ENCODE measurements at regions not wholly inside any gene's neighbourhood (a gene's known extent, or its start where the extent isn't known, plus 50 kb on each side); places are given as distances from the start of the nearest gene placed in this dataset.

DNA sequence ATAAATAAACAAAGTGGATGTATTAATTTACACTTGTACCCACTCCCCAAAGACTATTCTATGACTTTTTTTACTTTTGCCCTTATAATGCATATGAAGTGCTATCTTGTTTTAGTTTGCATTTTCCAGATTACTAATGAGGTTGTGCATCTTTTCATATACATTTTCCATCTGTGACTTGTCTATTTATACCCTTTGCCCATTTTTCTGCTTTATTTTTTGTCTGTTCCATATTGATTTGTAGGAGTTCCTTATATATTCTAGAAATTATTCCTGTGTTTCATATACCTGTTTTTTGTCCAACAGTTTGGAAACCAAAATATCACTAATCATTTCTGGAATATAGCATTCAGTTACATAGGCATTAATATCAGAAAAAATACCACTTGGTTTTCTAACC lies 54.0 kb upstream of the SLC30A5 start:
- intact Hi-C loops (cut with DNase I; ENCODE audit: low total_unique reads), result no loop called here
- Histone ChIP-seq H3K27me3 (replicated peaks in 1 of 7) (no peaks in the 10 kb centered on the region), H3K9me3 (no peaks in the 10 kb centered on the region), H3K4me1 (peaks cover 0 to 10% (median 7%) of the 10 kb centered on the region in 6 donors), H3K36me3 (no peaks in the 10 kb centered on the region), H3K27ac (no peak overlapping the region), H3K4me3 (no peak overlapping the region)
- TF ChIP-seq, protein P1, sequence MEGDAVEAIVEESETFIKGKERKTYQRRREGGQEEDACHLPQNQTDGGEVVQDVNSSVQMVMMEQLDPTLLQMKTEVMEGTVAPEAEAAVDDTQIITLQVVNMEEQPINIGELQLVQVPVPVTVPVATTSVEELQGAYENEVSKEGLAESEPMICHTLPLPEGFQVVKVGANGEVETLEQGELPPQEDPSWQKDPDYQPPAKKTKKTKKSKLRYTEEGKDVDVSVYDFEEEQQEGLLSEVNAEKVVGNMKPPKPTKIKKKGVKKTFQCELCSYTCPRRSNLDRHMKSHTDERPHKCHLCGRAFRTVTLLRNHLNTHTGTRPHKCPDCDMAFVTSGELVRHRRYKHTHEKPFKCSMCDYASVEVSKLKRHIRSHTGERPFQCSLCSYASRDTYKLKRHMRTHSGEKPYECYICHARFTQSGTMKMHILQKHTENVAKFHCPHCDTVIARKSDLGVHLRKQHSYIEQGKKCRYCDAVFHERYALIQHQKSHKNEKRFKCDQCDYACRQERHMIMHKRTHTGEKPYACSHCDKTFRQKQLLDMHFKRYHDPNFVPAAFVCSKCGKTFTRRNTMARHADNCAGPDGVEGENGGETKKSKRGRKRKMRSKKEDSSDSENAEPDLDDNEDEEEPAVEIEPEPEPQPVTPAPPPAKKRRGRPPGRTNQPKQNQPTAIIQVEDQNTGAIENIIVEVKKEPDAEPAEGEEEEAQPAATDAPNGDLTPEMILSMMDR (IDR thresholded peaks at IDR 0.05 in 8 of 11, conservative IDR thresholded peaks at IDR 0.05 in 3 of 11), result no peak
- no peak for TF ChIP-seq POLR2AphosphoS5 (IDR thresholded peaks at IDR 0.05)
- TF ChIP-seq POLR2A (IDR thresholded peaks at IDR 0.05), result no peak
- DNase-seq, result no peak

- Histone ChIP-seq H3K9me3 (no peaks in the 10 kb centered on the region), H3K27ac (peak overlapping the region; percentile 59 to 87 (median 80)), H3K4me1 (peaks cover 0 to 10% (median 7%) of the 10 kb centered on the region in 6 donors), H3K27me3 (replicated peaks in 1 of 7) (no peaks in the 10 kb centered on the region), H3K4me3 (peak overlapping the region in 2 of 8 donors; percentile 28 to 65), H3K36me3 (no peaks in the 10 kb centered on the region)
- TF ChIP-seq POLR2AphosphoS5 (IDR thresholded peaks at IDR 0.05) (no peak), POLR2A (IDR thresholded peaks at IDR 0.05) (no peak)
- TF ChIP-seq, protein P1 (IDR thresholded peaks at IDR 0.05 in 8 of 11, conservative IDR thresholded peaks at IDR 0.05 in 3 of 11), result no peak
- intact Hi-C loops (cut with DNase I; ENCODE audit: low total_unique reads), result no loop called here
- WGBS, 5 donors, result 44 to 52% (median 46%) methylated on average over 2 of the region's 2 CpGs
- DNase-seq, result no peak
These were observed 51.3 kb upstream of the SLC30A5 start for GRCh38 chr5:69042500-69042899.

DNA sequence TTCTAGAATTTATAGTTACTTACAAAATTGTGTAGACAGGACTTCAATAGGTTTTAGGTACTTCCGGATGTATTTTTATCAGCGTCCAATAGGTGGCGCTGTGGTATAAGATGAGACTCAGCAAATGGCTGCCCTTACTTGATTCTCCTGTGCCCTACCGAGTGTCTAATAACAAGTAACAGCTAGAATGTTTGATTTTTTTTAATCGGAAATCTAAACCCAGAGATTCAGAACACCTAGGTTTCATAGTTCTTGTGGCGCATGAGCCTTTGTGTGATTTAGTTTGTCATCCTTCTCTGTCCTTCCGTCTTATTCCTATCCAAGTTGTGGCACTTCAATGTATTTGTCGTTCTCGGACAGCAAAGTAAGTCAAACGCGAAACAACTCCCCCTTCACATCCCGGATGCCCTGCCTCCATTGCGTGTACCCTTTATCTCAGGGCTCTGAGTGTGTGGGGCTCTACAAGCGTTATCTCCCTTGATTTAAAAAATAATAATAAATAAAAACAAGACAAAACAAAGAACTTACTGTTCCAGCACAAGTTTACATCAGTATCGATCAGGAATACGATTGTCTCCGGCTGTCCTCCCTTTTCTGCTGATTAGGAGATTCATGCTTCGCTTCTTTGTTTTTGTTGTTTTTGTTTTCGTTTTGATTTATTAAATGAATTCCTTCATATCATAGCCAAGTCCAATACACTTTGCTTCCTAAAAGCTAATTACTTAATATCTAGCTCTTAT lies 50.7 kb upstream of the SLC30A5 start:
- Histone ChIP-seq H3K9me3 (no peaks in the 10 kb centered on the region), H3K27me3 (replicated peaks in 1 of 7) (no peaks in the 10 kb centered on the region), H3K4me3 (peak overlapping the region; percentile 14 to 65 (median 36)), H3K27ac (peak overlapping the region; percentile 59 to 87 (median 80)), H3K4me1 (peaks cover 0 to 10% (median 7%) of the 10 kb centered on the region in 6 donors), H3K36me3 (no peaks in the 10 kb centered on the region)
- intact Hi-C loops (cut with DNase I; ENCODE audit: low total_unique reads), result no loop called here
- peak; percentile 76 for DNase-seq
- 15 to 20% (median 18%) methylated on average over 19 of the region's 19 CpGs for WGBS, 5 donors
- no peak for TF ChIP-seq POLR2AphosphoS5 (IDR thresholded peaks at IDR 0.05)
- TF ChIP-seq, protein P1 (IDR thresholded peaks at IDR 0.05 in 8 of 11, conservative IDR thresholded peaks at IDR 0.05 in 3 of 11), result peak; percentile 62 to 90 (median 83)
- no peak for TF ChIP-seq POLR2A (IDR thresholded peaks at IDR 0.05)

- no peaks in the 10 kb centered on the region for H3K27me3 ChIP-seq (replicated peaks in 1 of 7)
- peaks cover 0 to 10% (median 7%) of the 10 kb centered on the region in 6 donors for H3K4me1 ChIP-seq
- TF ChIP-seq POLR2A (IDR thresholded peaks at IDR 0.05) (no peak), POLR2AphosphoS5 (IDR thresholded peaks at IDR 0.05) (no peak)
- TF ChIP-seq, protein P1 (IDR thresholded peaks at IDR 0.05 in 8 of 11, conservative IDR thresholded peaks at IDR 0.05 in 3 of 11), result no peak
- intact Hi-C loops (cut with DNase I; ENCODE audit: low total_unique reads), result no loop called here
- 91 to 97% (median 92%) methylated on average over 2 of the region's 2 CpGs for WGBS, 5 donors
- peak overlapping the region; percentile 59 to 87 (median 80) for H3K27ac ChIP-seq
- no peaks in the 10 kb centered on the region for H3K9me3 ChIP-seq
- no peak for DNase-seq
- H3K36me3 ChIP-seq, result no peaks in the 10 kb centered on the region
- H3K4me3 ChIP-seq, result peak overlapping the region in 6 of 8 donors; percentile 22 to 65 (median 36)
These were observed 50.2 kb upstream of the SLC30A5 start for GRCh38 chr5:69043655-69043996.
